Suppressor macrophage treated with lipopolysaccharide for 4 hours (primary cell): ENCODE measurements at regions not wholly inside any gene's neighbourhood (a gene's known extent, or its start where the extent isn't known, plus 50 kb on each side); places are given as distances from the start of the nearest gene placed in this dataset.
"Not testable (repeated sequence)": the region's sequence is repeated elsewhere in the genome, so short reads cannot be mapped to it uniquely, and the experiment has no call there.

Experiments used
- DNase-seq: peaks from one replicate; pipeline ENCODE4 v3.0.0-alpha.2; 2020

DNA sequence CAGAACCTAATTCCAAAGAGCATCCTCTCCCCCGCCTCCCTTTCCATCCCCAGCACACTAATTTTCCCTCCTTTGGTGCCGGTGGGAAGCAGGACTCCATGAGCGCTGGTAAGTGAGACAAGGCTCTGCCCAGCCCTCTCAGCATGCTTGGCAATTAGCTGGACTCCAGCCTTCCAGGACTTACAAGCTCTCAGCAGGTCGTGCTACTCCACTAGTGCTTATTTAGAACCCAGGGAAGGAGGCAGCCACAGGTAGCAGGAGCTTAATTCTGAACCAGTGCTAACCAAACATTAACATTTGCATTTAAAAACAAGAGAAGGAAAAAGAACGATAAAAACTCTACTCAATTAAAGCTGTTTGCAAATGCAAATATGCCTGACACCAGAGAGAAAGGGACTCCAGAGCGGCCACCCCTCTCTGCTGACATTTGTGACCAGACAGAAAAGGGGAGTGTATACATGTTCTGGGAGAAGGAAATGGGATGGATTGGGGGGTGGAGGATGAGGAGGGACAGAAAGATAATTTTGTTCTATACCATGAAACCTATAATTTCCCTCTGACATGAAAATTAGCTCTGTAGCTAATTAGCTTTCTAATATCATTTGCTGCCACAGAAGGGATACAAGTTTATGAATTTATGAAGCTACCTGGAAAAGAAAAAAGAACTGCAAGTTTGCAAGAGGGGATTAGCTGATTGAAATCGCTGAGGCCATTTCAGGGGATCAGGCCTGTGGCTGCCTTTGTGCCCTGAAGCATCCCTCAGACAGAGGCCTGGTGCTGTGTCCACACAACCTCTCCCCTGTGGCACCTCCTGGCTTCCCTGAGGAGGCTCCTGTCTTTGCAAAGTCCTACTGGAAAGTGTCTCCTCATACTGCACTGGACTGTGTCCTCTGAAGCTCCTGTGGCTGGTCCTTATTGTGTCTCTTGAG lies 266.3 kb downstream of the SEC61B start:
- DNase-seq = no peak

DNA sequence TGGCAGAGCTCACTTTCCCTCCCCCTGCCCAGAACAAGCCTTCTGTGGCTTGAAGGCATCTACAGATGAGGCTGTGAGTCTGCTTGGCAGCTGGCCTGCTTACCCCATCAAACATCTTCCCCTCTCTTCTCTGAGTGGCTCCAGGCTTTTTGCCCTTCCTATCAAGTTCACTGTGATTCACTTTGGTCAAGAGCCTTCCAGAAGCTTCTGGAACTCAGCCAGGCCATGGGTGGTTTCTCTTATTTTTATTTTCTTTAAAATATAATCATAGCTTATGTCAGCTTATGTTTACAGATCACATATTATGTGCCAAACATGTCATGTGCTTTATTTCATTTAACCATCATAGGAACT lies 267.0 kb downstream of the SEC61B start:
- no peak for DNase-seq

DNA sequence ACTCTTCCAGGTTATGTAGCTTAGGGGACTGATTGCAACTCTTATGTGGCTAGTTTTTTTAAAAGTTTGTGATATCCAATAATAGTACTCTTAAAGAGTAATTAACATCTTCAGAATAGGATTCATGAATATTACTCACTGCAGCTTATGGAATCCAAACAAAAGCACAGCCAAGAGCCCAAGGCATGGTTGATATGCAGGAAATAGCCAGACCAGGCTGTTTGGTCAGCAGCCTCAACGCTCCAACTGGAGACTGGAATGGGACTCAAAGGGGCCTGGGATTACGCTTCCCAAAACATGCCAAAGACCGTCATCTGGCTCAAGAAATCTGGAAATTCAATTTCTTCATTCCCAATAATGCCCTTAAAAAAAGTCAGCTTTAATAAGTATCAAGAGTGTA lies 268.6 kb downstream of the SEC61B start:
- DNase-seq = no peak

DNA sequence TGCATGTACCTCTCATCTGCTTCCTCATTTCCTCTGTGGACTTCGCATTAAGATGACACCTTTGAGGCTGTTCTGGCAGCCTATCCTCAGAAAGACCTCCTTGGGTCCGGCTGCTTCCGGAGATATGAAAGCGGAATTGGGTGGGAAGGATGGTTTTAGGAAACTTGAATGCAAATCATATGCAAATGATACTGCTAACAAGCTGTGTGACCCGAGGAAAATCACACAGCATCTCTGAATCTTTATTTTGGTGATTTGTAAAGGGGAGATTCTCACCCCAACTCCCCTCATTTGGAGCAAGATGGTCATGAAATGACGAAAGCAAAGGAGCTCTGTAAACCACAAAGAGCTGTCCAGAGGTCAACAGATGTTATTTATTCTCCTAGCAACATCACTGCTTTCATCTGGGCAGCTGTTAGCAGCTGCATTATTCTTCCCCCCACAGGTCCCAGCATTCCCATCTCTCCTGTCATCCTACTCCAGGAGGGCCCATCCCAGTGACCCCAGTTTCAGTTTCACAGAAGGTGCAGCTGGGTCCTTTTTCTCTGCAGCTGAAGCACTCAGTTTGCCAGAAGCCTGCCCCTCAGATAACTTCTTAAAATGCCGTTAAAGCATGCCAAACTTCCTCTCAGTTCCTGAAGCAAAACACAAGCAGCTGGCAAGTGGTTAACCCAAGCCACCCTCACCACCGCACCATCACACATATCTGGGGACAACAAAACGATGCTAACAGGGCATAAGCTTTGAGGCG lies 269.5 kb downstream of the SEC61B start:
- DNase-seq = no peak

DNA sequence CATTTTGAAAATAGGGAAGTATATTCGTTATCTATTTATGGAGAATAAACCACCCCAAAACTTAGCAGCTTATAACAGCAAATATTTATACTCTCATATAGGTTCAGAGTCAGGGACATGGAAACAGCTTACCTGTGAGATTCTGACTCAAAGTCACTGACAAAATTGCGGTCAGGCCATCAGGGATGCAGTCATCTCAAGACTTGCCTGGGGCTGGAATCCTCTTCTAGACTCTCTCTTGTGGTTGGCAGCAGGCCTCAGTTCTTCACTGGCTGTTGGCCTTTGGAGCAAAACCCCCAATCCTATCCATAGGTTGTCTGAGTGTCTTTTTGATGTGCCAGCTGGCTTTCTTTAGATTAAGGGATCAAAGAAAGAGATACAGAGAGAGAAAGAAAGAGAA lies 275.6 kb downstream of the SEC61B start:
- no peak for DNase-seq

DNA sequence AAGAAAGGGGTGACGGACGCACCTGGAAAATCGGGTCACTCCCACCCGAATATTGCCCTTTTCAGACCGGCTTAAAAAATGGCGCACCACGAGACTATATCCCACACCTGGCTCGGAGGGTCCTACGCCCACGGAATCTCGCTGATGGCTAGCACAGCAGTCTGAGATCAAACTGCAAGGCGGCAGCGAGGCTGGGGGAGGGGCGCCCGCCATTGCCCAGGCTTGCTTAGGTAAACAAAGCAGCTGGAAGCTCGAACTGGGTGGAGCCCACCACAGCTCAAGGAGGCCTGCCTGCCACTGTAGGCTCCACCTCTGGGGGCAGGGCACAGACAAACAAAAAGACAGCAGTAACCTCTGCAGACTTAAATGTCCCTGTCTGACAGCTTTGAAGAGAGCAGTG lies 276.9 kb downstream of the SEC61B start:
- not testable (repeated sequence) for DNase-seq

DNA sequence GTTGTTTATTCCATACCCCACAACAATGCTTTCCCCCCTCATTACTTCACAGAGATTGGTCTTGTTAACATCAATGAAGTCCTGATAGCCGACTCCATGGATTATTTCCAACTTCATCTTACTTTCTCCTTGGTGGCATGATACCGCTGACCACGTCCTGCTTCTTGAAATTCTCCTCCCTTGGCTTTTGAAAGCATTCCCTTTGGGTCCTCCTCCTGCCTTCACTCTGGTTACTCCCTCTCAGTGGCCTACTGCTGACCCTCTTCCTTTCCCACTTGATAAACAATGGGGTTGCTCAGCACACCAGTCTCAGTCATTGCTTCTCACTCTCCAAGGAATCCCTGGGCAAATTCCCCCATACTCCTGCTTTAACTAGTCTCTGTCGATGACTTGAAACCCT lies 283.9 kb downstream of the SEC61B start:
- DNase-seq = no peak

DNA sequence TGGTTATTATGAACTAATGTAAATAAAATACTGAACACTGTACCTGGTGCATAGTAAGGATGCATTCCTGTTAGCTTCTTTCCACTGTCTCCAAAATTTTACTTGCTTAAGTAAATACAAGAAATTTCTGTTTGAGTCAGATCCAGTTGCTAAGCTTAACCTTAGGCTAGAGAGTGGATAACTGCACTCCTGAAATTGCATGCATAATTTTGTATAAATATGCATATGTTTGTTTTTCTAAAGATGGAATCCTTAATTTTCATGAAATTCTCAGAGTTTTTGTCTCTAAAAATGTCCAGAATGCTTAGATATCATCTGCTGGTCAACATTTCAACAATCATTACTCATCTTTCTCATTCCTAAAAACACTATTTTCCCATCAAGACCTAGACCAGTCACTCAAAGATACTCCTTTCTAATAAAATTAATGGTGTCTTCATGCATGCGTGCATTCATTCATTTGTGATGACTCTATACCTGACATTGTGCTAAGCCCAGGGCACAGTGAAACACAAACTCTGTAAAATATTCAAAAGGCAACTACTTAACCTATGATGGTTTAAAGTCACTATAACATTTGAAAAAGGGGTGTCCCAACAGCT lies 284.8 kb downstream of the SEC61B start:
- no peak for DNase-seq

DNA sequence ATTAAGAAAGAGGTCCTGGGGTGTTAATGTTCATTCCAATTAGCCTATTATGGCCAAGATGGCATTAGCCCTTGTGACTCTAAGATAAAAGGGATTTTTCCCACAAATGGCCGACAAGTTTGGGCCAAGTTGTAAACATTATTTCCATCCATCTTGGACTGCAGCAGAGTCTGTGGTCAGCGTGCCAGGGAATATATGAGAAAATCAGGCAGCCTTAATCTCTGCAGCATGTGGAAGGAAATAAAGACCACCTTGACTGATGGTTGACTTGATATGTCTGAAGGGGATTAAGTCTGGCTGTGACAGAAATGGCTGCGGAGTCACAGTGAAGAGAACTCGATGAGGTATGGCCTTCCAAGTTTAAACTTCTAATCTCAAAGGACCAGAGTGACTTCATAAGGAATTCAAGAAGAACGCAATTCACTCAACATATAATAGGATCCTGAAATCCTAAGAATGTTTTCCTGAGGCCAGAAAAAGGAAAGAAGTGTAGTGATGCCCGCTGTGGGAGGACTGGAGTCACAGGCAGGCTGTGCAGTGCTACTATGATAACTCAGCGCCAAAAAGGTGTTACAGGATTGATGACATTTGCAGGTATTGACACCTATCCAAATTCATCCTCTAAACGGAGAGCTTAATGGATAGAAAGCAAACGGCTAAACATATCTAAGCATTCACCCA lies 287.1 kb downstream of the SEC61B start:
- DNase-seq = no peak

DNA sequence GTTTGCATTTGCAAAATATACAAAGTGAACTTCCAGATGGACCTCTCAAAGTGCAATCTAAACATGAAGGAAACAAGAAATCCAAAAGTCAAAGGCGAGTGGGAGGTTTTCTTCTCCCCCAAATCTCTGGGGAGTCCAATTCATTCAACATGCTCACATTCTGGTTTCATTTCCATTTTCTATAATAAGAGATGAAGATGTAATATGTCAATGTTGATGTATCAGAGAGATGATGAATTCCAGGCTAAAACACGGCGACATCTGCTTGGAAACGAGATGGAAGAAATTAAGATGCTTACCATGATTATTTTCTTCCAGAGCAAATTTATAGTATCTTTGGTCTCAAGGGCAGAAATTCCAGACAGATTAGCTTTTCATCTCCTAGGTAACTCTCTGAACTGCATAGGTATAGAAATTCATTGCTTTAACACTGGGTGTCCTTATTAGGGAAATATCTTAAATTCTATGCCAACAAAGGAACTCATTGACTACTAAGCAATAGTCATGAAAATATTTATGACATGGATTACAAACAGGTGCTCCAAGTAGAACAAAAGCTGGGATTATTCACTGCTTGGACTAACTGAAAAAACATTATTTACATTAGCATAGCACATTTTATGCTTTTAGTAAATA lies 287.9 kb downstream of the SEC61B start:
- no peak for DNase-seq

DNA sequence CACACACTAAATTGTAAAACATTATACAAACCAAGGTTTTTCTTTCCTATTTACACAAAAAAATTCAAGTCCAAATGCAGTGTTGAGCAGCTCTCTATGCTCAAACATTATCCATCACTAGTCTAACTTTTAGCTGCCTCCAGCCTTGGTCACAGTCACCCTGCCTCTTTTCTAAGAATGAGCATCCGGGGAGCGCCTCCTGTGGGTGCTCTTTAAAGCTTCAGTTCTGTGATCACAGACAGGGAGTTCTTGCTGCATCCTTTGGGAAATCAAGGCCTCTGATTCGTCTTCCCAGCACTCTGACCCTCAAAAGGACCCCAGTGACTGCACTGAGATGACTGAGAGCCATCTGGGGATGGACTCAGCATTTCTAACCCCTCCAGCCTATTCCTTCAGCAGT lies 289.6 kb downstream of the SEC61B start:
- DNase-seq = no peak

DNA sequence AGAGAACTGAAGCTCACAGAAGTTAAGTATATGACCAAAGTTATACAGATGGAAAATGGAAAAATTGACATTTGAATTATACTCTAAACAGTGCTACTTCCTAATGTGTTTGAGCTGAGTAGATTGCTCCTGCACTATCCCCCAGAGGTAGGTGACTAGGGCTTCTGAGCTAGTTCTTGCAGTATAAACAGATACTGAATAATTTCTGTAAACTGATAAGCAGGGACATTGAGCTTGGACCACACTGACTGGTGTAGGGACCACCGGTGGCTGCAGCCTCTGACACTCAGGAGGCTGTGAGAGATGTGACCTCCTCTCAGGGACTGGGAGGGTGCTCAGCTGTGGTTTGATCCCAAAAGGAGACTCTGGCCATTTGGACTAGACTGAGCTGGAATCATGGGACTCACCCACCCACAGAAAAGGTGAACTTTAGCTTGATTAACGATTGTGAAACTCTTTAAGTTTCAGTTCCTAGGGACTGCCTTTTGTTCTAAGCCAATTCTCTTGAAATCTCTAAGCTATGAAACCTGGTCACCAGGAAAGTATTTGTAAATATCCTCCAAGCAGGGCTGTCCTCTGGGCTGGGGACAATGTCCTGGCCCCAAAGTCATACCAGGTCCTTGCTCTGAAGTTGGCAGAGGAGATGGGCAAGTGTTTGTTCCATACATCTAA lies 291.5 kb downstream of the SEC61B start:
- peak; percentile 85 for DNase-seq

DNA sequence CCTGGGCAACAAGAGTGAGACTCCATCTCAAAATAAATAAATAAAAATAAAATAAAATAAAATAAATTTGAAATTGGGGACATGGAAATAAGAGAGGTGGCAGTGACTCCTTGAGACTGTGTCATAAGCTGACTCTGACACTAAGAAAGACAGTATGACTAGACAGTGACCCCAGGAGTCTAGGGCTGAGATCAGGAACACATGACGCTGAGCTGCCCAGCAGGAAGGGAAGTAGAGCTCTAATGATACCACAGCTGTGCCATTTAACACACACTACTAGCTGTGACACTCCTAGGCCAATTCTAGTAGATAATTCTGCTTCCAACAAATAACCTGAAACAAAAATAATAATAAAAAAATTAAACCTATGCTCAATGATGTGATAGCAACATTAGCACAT lies 293.0 kb downstream of the SEC61B start:
- peak; percentile 93 for DNase-seq

DNA sequence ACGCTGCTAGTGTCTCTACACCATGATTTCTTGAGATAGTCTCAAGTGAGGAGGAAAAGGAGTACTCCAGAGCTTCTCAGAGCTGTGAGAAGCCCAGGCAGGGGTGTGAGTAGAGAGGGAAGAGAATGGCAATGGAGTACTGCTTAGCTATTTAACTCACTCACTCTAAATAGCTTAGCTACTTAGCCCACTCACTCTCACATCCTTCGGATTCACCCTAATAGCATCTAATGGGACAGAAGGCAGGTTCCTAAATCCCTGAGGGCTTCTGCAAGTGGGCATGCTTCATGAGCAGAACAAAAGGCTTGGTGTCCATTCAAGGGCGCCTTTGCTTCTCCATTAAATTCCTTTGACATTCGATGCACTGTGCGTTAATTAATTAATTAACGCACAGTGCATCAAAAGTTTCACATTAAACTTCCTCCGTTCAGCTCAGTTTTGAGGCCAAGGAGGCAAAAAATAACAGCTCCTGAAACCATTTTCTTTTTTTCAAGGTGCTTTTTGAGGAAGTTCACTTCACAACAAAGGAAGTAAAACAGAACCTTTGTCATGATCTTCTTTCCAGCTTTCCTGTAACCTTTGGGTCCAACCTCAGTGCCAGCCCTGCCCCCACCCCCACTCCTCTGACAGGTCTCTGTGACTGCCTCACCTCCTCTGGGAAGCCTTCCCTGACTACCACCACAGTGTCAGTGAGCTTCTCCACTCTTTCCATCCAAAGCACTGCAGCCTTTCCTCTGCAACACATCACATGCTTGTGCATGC lies 294.0 kb downstream of the SEC61B start:
- DNase-seq = peak; percentile 32

DNA sequence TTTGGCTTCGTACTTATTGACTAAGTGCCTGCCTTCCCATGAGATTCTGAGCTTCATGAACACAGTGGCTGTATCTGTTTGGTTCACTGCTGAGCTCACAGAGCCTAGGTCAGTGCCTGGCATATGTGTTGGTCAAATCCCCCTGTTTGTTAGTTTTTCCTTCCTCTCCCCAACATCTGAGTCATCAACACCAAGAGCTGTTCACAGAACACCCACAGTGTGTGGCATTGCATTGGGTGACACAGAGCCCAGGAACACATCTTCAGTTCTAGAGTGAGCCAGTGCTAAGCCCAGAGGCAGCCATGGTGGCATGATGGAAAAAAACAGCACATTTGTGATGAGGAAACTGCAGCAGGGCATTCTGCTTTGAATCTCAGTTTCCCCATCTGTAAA lies 294.6 kb downstream of the SEC61B start:
- DNase-seq = peak; percentile 90

DNA sequence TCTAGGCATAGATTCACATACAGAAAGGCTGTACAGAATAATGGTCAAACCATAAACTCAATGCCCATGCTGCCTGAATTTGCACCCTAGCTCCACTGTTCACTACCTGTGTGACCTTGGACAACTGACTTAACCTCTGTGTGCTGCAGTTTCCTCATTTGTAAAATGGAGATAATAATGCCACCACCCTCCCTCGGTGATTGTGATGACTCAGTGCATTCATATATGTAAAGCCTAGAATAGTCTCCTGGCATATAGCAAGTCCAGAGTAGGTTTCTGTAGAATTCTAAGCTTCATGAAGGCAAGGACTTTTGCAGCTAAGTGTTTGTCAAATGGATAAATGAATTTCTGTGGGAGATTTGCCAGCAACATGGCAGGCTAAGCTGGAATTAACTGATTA lies 297.8 kb upstream of the NR4A3 start:
- no peak for DNase-seq

DNA sequence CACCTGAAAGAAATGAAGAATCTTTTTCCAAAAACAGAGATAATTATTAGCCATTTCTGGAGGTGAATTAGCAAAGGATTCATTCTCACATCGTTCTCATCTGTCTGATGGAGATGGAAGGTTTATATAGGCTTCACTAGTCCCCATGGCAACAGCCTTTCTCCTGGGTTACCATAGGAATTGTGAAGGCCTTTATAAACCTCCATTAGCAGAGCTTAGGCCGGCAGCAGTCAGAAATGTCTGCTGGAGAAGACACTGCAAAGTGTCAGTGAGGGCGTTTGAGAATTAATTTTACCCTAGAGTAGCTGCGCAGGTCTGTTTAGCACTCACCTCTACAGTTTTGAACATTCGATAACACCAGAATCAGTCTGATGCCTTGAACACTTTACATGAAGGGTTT lies 290.4 kb upstream of the NR4A3 start:
- DNase-seq = no peak

DNA sequence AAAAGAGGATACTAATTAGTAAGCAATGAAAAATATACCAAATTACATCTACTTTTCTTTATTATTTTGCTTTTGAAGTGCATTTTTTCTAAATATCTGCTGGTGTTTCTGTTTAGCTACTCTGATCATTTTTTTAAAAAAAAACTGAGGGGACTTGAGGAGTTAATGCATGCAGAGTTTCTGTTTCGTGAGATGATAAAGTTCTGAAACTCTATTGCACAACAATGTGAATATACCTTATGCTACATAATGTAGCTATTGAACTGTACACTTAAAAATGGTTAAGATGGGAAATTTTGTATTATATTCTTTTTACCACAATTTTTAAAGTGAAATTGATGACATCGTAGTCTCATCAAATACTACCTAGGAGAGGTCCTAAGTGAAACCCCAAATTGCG lies 288.3 kb upstream of the NR4A3 start:
- DNase-seq = no peak

DNA sequence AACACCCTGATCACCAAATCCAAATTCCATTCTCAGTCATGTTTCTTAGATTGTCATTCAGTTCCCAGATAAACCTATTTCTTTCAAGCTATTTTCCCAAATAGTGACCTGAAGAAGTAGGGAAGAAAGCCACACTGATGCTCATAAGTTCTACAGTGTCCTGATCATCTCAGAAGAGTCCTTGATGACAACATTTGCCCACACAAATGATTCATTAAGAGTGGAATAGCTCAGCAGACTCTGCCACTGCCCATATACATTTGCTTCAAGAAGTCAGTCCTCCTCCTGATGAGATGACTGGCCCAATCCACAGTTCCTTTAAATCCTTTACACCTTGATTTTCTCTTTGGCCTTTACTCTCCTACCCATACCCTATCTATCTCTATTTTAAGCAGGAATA lies 283.7 kb upstream of the NR4A3 start:
- DNase-seq = peak; percentile 31

DNA sequence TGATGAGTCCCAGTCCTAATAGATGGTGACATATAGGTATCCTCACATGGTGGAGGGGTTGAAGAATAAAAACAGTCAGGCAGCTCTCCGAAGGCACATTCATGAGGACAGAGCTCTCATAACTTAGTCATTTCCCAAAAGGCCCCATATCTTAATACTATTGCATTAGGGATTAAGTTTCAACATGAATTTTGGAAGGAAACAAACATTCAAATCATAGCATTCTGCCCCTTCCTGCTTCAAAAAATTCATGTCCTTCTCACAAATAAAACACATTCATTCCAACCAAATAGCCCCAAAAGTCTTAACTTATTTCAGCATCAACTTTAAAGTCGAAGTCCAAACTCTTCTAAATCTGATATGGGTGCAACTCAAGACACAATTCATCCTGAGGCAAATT lies 277.2 kb upstream of the NR4A3 start:
- DNase-seq = no peak

DNA sequence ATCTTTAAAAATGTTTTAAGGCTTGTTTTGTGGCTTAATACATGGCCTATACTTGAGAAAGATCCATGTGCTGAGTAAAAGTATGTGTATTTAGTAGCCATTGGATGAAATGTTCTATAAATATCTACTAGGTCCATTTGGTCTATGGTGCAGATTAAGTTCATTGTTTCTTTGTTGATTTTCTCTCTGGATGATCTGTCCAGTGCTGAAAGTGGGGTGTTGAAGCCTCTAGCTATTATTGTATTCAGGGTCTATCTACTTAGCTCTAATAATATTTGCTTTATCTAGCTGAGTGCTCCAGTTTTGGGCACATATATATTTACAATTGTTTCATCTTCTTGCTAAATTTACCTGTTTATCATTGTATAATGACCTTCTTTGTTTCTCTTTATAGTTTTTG lies 272.2 kb upstream of the NR4A3 start:
- no peak for DNase-seq

DNA sequence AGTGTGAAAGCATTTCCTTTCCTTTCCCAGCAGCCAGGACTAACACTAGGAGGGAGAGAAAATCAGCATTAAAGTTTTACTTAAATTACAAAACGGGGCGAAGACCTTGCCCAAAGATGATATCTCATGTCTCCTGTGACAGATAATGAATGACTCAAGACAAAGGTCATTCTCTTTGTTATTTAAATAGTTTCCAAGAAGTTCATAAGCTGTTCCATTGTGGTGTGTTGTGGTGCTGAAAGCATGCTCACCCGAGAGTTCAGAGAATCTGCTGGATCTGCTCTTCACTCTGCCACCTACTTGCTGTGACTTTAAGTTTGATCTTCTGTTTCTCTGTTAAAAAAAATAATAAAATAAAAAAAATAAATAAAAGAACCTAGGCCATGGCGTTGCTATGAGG lies 265.9 kb upstream of the NR4A3 start:
- no peak for DNase-seq
